Renal cortical epithelial cell (primary cell): ENCODE measurements at regions not wholly inside any gene's neighbourhood (a gene's known extent, or its start where the extent isn't known, plus 50 kb on each side); places are given as distances from the start of the nearest gene placed in this dataset.
A peak's percentile ranks its signal among the peaks of the same experiment; 100 is the strongest.
"Not testable (repeated sequence)": the region's sequence is repeated elsewhere in the genome, so short reads cannot be mapped to it uniquely, and the experiment has no call there.

Experiments used
- DNase-seq: peaks from one replicate; pipeline ENCODE4 v3.0.0-alpha.2; 2011; ENCODE audit warnings: low read depth

DNA sequence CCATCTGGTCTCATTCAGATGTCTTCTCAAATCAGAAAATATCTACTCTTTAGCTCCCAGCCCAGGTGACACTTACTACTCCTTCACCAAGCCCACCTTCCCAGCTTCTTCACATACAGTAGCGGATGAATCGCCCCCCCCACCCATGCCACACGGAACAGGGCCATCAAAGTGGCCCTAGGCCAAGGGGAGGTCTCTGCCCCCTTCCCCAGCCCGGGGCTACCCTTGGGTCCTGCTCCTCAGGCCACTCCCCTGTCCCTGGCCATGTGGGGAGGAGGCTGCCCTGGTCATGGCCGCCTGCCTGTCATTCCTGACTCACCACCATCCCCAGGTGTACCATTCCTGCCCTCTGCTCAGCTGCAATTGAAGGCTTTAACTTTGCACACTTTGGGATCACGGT is 142.8 kb downstream of the NECTIN1 start:
- DNase-seq: no peak

DNA sequence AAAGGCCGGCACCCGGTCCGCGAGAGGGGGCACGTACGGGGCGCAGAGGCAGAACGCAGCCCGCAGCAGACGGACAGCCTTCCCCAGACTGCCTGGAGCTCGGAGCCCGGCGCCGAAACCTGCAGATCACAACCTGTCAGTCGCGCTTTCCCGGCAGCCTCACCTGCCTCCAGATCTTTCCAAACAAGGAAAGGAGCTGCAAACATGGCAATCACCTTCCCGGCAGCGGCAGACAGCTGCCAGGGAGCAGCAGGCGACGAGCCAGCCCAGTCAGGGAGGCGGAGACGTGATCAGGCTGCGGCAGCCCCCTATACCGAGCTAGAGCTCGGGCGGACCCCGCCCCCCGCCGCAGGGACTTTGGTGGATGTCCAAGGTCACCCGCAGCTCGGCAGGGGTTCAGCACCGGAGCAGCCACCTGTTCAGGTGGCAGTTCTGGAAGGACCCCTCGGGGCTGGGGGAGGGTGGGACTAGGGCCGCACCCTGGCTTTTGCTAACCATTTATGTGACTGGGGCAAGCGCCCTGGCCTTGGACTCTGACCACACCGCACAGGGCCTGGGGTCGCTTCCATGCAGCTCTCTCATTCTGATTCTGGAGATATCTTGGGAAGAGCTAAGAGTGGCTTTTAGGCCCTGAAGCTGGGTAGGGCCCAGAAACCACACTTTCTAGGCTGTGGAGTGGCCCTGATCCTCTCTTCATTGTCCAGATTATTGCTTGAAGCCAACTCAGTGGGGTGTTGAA is 143.8 kb downstream of the NECTIN1 start:
- peak; percentile 19 for DNase-seq

GRCh38 chr11:119584193-119585042 is 144.6 kb downstream of the NECTIN1 start:
- peak; percentile 85 for DNase-seq

GRCh38 chr11:119583585-119583984 is 145.4 kb downstream of the NECTIN1 start:
- DNase-seq: no peak

- not testable (repeated sequence) for DNase-seq
These were observed 147.6 kb downstream of the NECTIN1 start for GRCh38 chr11:119581396-119581795.

DNA sequence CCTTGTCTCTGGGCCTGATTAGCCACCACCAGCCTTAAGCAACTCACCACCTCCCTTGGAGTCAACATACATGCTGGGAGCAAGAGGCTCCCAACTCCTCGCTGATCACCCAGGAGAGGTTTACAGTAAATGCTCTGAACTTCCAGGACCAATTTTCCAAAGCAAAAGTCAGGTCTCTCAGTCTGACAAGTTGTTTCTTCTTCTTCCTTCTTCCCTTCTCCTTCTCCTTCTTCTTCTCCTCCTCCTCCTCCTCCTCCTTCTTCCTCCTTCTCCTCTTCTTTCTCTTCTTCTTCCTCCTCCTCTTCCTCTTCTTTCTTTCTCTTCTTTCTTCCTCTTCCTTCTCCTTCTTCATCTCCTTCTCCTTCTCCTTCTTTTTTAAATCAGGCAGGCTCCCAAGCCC is 148.2 kb downstream of the NECTIN1 start:
- no peak for DNase-seq

DNA sequence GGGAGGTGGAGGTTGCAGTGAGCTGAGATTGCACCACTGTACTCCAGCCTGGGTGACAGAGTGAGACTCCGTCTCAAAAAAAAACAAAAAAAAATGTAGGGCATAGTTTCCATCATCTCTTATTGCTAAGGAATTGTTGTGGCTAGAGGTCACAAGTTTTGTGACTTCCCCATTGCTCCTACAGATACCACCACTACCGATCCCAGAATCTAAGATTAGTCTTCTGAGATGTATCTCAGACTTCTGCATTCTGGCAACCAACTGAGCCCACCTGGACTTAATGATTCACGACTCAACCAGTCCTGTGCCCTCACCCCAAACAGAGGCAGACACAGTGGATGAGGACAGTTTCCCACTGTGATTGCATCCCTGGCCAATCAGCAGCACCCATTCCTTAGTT is 148.9 kb downstream of the NECTIN1 start:
- DNase-seq: no peak

DNA sequence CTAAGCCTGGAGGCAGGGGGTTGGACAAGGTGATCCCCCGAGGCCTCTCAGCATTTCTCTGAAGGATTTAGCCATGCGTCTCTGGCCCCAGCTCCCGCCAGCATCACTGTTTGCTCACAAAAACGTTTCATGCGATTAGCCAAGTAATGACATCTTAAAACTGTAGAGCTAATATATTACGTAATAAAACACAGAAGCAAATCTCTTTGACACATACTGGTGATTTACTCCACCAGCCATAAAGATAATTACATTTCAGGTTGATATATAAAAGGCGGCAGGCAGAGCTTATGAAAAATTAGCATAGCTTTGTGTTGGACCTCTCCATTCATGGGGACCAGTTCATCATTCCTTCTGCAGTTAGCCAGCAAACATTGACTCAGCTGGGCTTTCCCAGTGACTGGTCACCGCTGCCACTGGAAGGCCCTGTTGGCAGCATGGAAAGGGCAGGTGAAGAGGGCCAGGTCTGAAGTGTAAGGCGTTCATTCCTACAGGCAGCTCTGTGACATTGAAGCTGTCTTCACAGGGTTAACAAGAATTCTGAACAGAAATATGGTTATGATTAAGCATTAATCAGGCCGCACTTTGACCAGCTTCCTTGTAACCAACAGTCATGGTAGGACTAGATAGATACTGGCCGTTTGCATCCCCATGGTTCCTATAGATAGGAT is 150.3 kb downstream of the NECTIN1 start:
- no peak for DNase-seq

- DNase-seq: no peak
These were observed 150.9 kb upstream of the THY1 start for GRCh38 chr11:119573858-119574257.

DNA sequence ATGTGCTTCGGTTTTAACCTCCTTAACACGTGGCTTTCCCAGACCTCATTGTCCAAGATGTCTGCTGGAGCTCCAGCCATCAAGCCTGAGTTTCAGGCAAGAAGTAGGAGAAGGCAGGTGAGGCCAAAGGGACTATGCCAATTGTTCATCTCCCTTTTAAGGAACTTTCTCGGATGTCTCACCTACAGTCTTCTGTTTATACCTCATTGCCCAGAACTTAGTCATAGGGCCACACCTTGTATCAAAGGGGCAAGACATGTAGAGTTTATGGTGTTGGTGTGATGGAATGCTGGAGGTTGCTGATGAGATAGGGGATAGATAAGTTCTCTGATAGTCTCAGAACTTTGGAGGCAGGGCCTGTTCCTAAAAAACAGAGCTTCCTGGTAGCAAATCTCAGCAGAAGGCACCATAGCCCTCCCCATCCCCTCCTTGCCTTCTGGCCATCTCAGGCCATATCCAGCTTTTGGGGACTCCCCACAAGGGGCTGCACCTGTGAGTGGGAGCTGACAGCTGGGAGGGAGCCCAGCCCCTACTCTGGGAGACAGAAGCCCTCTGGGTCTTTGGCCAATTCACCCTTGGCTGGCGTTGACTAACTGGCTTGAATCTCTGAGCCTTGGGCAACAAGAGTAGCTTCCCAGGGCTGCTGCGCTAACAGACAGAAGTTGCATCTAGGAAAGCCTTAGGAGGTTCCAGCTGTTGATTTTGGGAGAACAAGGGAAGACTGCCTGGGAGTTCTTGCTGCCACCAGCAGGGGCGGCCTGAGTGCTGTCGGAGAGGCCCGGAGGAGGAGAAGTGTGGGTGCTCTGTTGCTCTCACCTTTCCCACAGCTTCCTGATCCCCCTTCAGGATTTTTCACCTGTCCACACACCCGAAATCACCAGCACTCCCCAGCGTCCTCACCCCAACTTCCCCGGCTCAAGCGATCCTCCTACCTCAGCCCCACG is 149.8 kb upstream of the THY1 start:
- DNase-seq: peak; percentile 37

GRCh38 chr11:119571311-119571710 is 148.3 kb upstream of the THY1 start:
- no peak for DNase-seq

- DNase-seq: peak; percentile 77
These were observed 145.0 kb upstream of the THY1 start for GRCh38 chr11:119567688-119568582.

DNA sequence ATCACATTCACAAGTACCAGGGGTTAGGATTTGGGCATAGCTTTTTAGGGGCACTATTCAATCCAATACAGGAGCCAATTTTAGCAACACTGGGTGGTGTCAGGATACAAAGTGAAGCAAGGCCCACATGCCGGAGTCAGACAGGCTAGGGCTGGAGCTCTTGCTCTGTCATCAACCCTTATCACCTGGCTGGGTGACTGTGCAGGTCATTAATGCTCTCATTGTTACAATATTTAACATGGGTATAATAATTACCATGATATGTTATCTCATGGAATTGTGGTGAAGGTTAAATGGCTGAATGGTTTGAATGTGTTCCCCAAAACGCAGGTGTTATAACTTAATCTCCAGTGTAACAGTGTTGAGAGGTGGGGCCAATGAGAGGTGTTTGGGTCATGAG is 143.3 kb upstream of the THY1 start:
- DNase-seq: no peak

- not testable (repeated sequence) for DNase-seq
These were observed 142.7 kb upstream of the THY1 start for GRCh38 chr11:119565693-119566092.

- DNase-seq: no peak
These were observed 138.0 kb upstream of the THY1 start for GRCh38 chr11:119560961-119561360.

- no peak for DNase-seq
These were observed 137.3 kb upstream of the THY1 start for GRCh38 chr11:119560291-119560690.

DNA sequence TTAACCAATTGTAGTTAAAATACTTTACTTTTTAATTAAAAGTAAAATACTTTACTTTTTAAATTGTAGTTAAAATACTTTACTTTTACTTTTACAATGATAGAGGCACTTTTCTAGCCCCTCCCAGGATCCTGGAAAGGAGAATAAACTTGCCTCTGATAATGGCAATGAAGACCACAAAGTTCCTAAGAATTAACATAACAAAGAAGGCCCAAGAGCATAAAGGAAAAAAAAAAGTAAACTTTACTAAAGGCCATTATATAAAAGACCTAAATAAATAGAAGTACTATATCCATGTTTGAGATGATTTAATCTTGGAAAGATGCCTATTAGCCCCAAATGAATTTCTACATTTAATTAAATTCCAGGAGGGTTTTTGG is 129.1 kb upstream of the THY1 start:
- DNase-seq: no peak

GRCh38 chr11:119551420-119552105 is 128.6 kb upstream of the THY1 start:
- no peak for DNase-seq

DNA sequence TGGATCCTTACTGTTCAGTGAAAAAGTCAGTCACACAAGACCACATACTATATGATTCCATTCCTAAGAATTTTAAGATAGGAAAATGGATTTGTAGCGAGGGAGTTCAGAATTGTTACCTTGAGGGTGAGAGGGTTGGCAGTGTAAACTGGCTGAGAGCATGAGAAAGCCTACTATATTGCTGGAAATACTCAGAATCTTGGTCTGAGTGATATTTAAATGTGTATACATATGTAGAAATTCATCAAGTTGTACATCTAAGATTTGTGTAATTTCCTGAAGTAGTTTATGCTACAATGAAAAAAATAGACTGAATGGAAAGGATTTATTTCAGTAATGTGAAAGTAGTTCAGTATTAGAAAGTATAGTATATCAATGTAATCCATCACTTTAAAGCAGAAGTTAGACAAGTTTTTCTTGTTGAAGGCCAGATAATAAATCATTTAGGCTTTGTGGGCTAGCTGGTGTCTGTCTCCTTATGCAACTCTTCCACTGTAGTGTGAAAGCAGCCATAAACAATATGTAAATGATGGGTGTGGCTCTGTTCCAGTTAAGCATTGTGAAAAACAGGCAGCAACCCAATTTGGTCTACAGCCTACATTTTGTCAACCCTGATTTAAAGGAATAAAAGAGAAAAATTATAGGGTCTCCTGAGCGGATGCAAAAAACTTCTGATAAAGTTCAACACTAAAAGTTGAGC is 127.2 kb upstream of the THY1 start:
- DNase-seq: peak; percentile 22
